Mesenchymal stem cell (in vitro differentiated cells and primary cell): ENCODE measurements at regions not wholly inside any gene's neighbourhood (a gene's known extent, or its start where the extent isn't known, plus 50 kb on each side); places are given as distances from the start of the nearest gene placed in this dataset.

Experiments
- DNase-seq: peaks from one replicate; pipeline ENCODE4 v3.0.0-alpha.2; 2013
- H2AFZ ChIP-seq: one replicate; pipeline ENCODE4 v1.6.1; 2013; ENCODE audit warnings: low read depth, mild to moderate bottlenecking, control low read depth, inconsistent platforms, low read length, moderate library complexity
- H2AK5ac ChIP-seq: 2 replicates; pipeline ENCODE4 v1.6.1; 2013; ENCODE audit warnings: low read length, moderate library complexity, mild to moderate bottlenecking, inconsistent platforms; ENCODE audit not compliant: severe bottlenecking
- H2BK120ac ChIP-seq: one replicate; pipeline ENCODE4 v1.6.1; 2013; ENCODE audit warnings: low read depth, mild to moderate bottlenecking, inconsistent platforms, low read length, moderate library complexity
- H2BK12ac ChIP-seq, 2 experiments: one replicate each; pipeline ENCODE4 v1.6.1; 2013; ENCODE audit warnings: inconsistent platforms in 2 of 2, low read length in 2 of 2, mild to moderate bottlenecking in 2 of 2, moderate library complexity in 2 of 2, control low read depth in 1 of 2
- H2BK15ac ChIP-seq: one replicate; pipeline ENCODE4 v1.6.1; 2013; ENCODE audit warnings: mild to moderate bottlenecking, low read depth, inconsistent platforms; ENCODE audit not compliant: poor library complexity, severe bottlenecking
- H2BK5ac ChIP-seq: 2 replicates; pipeline ENCODE4 v1.6.1; 2013; ENCODE audit warnings: low read depth, mild to moderate bottlenecking, low read length, control low read depth, inconsistent platforms; ENCODE audit not compliant: poor library complexity, severe bottlenecking
- H3K14ac ChIP-seq, 2 experiments: one replicate each; pipeline ENCODE4 v1.6.1; 2013; ENCODE audit warnings: inconsistent platforms in 2 of 2, low read length in 2 of 2, control low read depth in 1 of 2, mild to moderate bottlenecking in 1 of 2, moderate library complexity in 1 of 2
- H3K18ac ChIP-seq, 2 experiments: one replicate each; pipeline ENCODE4 v1.6.1; 2013; ENCODE audit warnings: inconsistent platforms in 2 of 2, low read length in 2 of 2, control low read depth in 1 of 2, low read depth in 1 of 2, mild to moderate bottlenecking in 1 of 2
- H3K23ac ChIP-seq, 2 experiments: one replicate each; pipeline ENCODE4 v1.6.1; 2013; ENCODE audit warnings: inconsistent platforms in 2 of 2, low read length in 2 of 2, mild to moderate bottlenecking in 2 of 2, moderate library complexity in 2 of 2, control low read depth in 1 of 2
- H3K27ac ChIP-seq: 2 replicates; pipeline ENCODE4 v1.5.1; 2013; ENCODE audit warnings: mild to moderate bottlenecking, moderate library complexity, low read length, control low read depth, inconsistent platforms; ENCODE audit not compliant: poor library complexity, severe bottlenecking
- H3K27me3 ChIP-seq, 2 experiments: 2 replicates each; pipeline versions ENCODE4 v1.6.1 to v1.7.0; 2013; ENCODE audit warnings: low read length in 2 of 2, mild to moderate bottlenecking in 2 of 2, moderate library complexity in 2 of 2, control low read depth in 1 of 2, inconsistent platforms in 1 of 2; ENCODE audit not compliant: control insufficient read depth in 1 of 2, insufficient read depth in 1 of 2
- H3K36me3 ChIP-seq, 2 experiments: 2 replicates each; pipeline versions ENCODE4 v1.6.1 to v1.7.0; 2013; ENCODE audit warnings: low read length in 2 of 2, control low read depth in 1 of 2, inconsistent platforms in 1 of 2, low read depth in 1 of 2, mild to moderate bottlenecking in 1 of 2; ENCODE audit not compliant: insufficient read depth in 2 of 2, control insufficient read depth in 1 of 2
- H3K4ac ChIP-seq, 2 experiments: one replicate each; pipeline ENCODE4 v1.6.1; 2013; ENCODE audit warnings: inconsistent platforms in 2 of 2, low read length in 2 of 2, mild to moderate bottlenecking in 2 of 2, moderate library complexity in 2 of 2, control low read depth in 1 of 2, low read depth in 1 of 2
- H3K4me1 ChIP-seq: 2 replicates; pipeline ENCODE4 v1.6.1; 2013; ENCODE audit warnings: low read depth, low read length, control low read depth; ENCODE audit not compliant: control insufficient read depth, insufficient read depth
- H3K4me2 ChIP-seq: 2 replicates; pipeline ENCODE4 v1.6.1; 2013; ENCODE audit warnings: low read length, mild to moderate bottlenecking, inconsistent platforms; ENCODE audit not compliant: poor library complexity, severe bottlenecking
- H3K4me3 ChIP-seq, 2 experiments: 2 replicates each; pipeline versions ENCODE4 v1.5.1 to v1.7.0; 2013; ENCODE audit warnings: low read length in 2 of 2, mild to moderate bottlenecking in 2 of 2, control low read depth in 1 of 2, low read depth in 1 of 2; ENCODE audit not compliant: insufficient read depth in 1 of 2
- H3K79me1 ChIP-seq: replicated peaks from 2 replicates; pipeline ENCODE4 v1.6.1; 2013; ENCODE audit warnings: mild to moderate bottlenecking, control low read depth, low read length, inconsistent platforms; ENCODE audit not compliant: poor library complexity, severe bottlenecking
- H3K9ac ChIP-seq: 2 replicates; pipeline ENCODE4 v1.7.0; 2013; ENCODE audit warnings: mild to moderate bottlenecking, low read length, moderate library complexity
- H3K9me3 ChIP-seq: 2 replicates; pipeline ENCODE4 v1.7.0; 2013; ENCODE audit warnings: mild to moderate bottlenecking, low read length; ENCODE audit not compliant: control insufficient read depth
- H4K8ac ChIP-seq: one replicate; pipeline ENCODE4 v1.6.1; 2013; ENCODE audit warnings: inconsistent platforms, mild to moderate bottlenecking, low read length, moderate library complexity
- H4K91ac ChIP-seq: one replicate; pipeline ENCODE4 v1.6.1; 2013; ENCODE audit warnings: mild to moderate bottlenecking, low read length, inconsistent platforms
- WGBS: methylation state at CpG from one replicate; pipeline ENCODE4 v1.1.7; 2013; ENCODE audit warnings: mixed read lengths; 5-methylcytosine and 5-hydroxymethylcytosine counted together

GRCh38 chr3:176796371-176796770 lies 400.9 kb downstream of the TBL1XR1 start:
- H2BK120ac ChIP-seq: no peak overlapping the region
- H3K27me3 ChIP-seq: no peaks in the 10 kb centered on the region

GRCh38 chr3:176795891-176796290 lies 401.4 kb downstream of the TBL1XR1 start:
- H3K23ac ChIP-seq: no peak overlapping the region
- H4K91ac ChIP-seq: no peak overlapping the region
- WGBS: no CpG with 5 or more reads among the region's 2 CpGs
- H3K4me3 ChIP-seq: no peak overlapping the region
- no peak overlapping the region for H3K4me2 ChIP-seq
- H3K36me3 ChIP-seq: no peaks in the 10 kb centered on the region
- no peak overlapping the region for H3K27ac ChIP-seq
- H2BK15ac ChIP-seq: no peak overlapping the region
- no peak overlapping the region for H2BK5ac ChIP-seq
- H3K4me1 ChIP-seq: no peaks in the 10 kb centered on the region
- H3K4ac ChIP-seq: no peak overlapping the region
- H2AK5ac ChIP-seq: no peak overlapping the region
- H2BK12ac ChIP-seq: no peak overlapping the region
- H3K9me3 ChIP-seq: no peaks in the 10 kb centered on the region
- H3K9ac ChIP-seq: no peak overlapping the region
- H2AFZ ChIP-seq: no peak overlapping the region
- no peak overlapping the region for H2BK120ac ChIP-seq
- H3K14ac ChIP-seq: no peak overlapping the region
- no peak overlapping the region for H3K18ac ChIP-seq
- DNase-seq: peak; percentile 36
- no peak overlapping the region for H4K8ac ChIP-seq
- H3K27me3 ChIP-seq: no peaks in the 10 kb centered on the region
- no peaks in the 10 kb centered on the region for H3K79me1 ChIP-seq

More at GRCh38 chr3:176796371-176796770, 400.9 kb downstream of the TBL1XR1 start:
- no peak overlapping the region for H2BK15ac ChIP-seq
- H3K4me2 ChIP-seq: no peak overlapping the region
- peaks cover 1% of the 10 kb centered on the region for H3K9me3 ChIP-seq
- H3K4ac ChIP-seq: no peak overlapping the region
- no peak overlapping the region for H3K4me3 ChIP-seq
- no peak overlapping the region for H2AFZ ChIP-seq
- no peak overlapping the region for H3K14ac ChIP-seq
- no peak overlapping the region for H2AK5ac ChIP-seq
- no peaks in the 10 kb centered on the region for H3K79me1 ChIP-seq
- no peak overlapping the region for H2BK12ac ChIP-seq
- H2BK5ac ChIP-seq: no peak overlapping the region
- no peaks in the 10 kb centered on the region for H3K4me1 ChIP-seq
- H4K8ac ChIP-seq: no peak overlapping the region
- 88% methylated on average over 1 of the region's 2 CpGs for WGBS
- H3K18ac ChIP-seq: no peak overlapping the region
- peak; percentile 60 for DNase-seq
- H3K27ac ChIP-seq: no peak overlapping the region
- no peak overlapping the region for H3K9ac ChIP-seq
- no peak overlapping the region for H3K23ac ChIP-seq
- no peak overlapping the region for H4K91ac ChIP-seq
- H3K36me3 ChIP-seq: no peaks in the 10 kb centered on the region

GRCh38 chr3:176794406-176794805 lies 402.9 kb downstream of the TBL1XR1 start:
- WGBS: 72% methylated on average over 3 of the region's 3 CpGs

DNA sequence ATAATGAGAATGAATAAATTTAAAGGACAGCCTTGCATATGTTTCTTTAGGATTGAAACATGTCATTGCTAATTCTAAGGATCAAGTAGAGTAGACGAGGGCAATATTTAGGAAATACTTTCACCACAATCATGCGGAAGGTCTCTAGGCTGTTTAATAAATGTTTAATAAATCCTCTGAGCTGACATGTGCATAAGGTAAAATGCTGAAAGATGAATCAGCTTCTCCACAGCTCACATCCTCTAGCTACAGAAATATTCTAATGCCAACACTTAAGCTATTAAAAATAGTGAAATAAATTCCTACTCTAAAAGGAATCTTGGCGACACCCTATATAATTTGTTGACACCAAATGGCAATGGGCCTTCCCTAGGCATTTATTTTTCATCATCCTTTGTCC lies 407.3 kb downstream of the TBL1XR1 start:
- Histone ChIP-seq H3K4ac (no peak overlapping the region), H3K9ac (no peak overlapping the region), H3K14ac (no peak overlapping the region), H3K4me2 (no peak overlapping the region), H2BK12ac (no peak overlapping the region), H3K4me1 (no peaks in the 10 kb centered on the region), H4K8ac (no peak overlapping the region), H2AFZ (no peak overlapping the region), H3K9me3 (no peaks in the 10 kb centered on the region), H2BK15ac (no peak overlapping the region), H3K27ac (no peak overlapping the region), H2AK5ac (no peak overlapping the region), H3K79me1 (no peaks in the 10 kb centered on the region), H3K23ac (no peak overlapping the region), H2BK120ac (no peak overlapping the region), H3K27me3 (no peaks in the 10 kb centered on the region), H3K18ac (no peak overlapping the region), H2BK5ac (no peak overlapping the region), H3K4me3 (no peak overlapping the region), H4K91ac (no peak overlapping the region), H3K36me3 (no peaks in the 10 kb centered on the region)
- WGBS: 100% methylated on average over 1 of the region's 3 CpGs
- DNase-seq: no peak

More at GRCh38 chr3:176794406-176794805, 402.9 kb downstream of the TBL1XR1 start:
- Histone ChIP-seq H3K18ac (no peak overlapping the region), H3K9me3 (no peaks in the 10 kb centered on the region), H3K4ac (no peak overlapping the region), H3K27ac (no peak overlapping the region), H3K4me2 (no peak overlapping the region), H2BK5ac (no peak overlapping the region), H2AK5ac (no peak overlapping the region), H3K23ac (no peak overlapping the region), H3K36me3 (no peaks in the 10 kb centered on the region), H3K14ac (no peak overlapping the region), H2BK120ac (no peak overlapping the region), H2AFZ (no peak overlapping the region), H3K27me3 (no peaks in the 10 kb centered on the region), H3K4me1 (no peaks in the 10 kb centered on the region), H3K9ac (no peak overlapping the region), H2BK15ac (no peak overlapping the region), H4K8ac (no peak overlapping the region), H3K79me1 (no peaks in the 10 kb centered on the region), H3K4me3 (no peak overlapping the region), H2BK12ac (no peak overlapping the region), H4K91ac (no peak overlapping the region)
- DNase-seq: no peak
